ENCODE measurements at regions not wholly inside any gene's neighbourhood (a gene's known extent, or its start where the extent isn't known, plus 50 kb on each side); places are given as distances from the start of the nearest gene placed in this dataset.

- ChIA-PET POLR2A (interaction anchor here (1.0 to 1.5 kb wide), 2 partner anchors 132 to 180 kb away, joined by 3 to 4 read pairs; no protein-coding TSS in a partner anchor), CTCF (interaction anchor here (0.6 to 2.1 kb wide), 3 partner anchors 198 to 218 kb away, joined by 7 read pairs; no protein-coding TSS in a partner anchor)
- peak; percentile 37 for DNase-seq (ENCODE audit: low read depth, low spot score)
- no peaks in the 10 kb centered on the region for H3K27me3 ChIP-seq (ENCODE audit: control insufficient read depth, insufficient read depth, low read length)
- H3K27ac ChIP-seq (ENCODE audit: low read depth, low read length) = peak overlapping the region; percentile 72
- no peak for TF ChIP-seq CTCF (IDR thresholded peaks at IDR 0.05; ENCODE audit: low read depth, low read length)
- no peak overlapping the region for H3K4me3 ChIP-seq (ENCODE audit: low read depth, low read length)
- H3K9me3 ChIP-seq (ENCODE audit: control insufficient read depth, insufficient read depth, low read length) = no peaks in the 10 kb centered on the region; the same call in 1 of the 2 replicates
Measured at GRCh38 chr3:66618066-66618465, 117.2 kb upstream of the LRIG1 start.

- Histone ChIP-seq H3K4me3 (ENCODE audit: low read depth, low read length) (no peak overlapping the region), H3K27me3 (ENCODE audit: control insufficient read depth, insufficient read depth, low read length) (no peaks in the 10 kb centered on the region), H3K9me3 (ENCODE audit: control insufficient read depth, insufficient read depth, low read length) (no peaks in the 10 kb centered on the region; the same call in 1 of the 2 replicates), H3K27ac (ENCODE audit: low read depth, low read length) (no peak overlapping the region)
- no peak for TF ChIP-seq CTCF (IDR thresholded peaks at IDR 0.05; ENCODE audit: low read depth, low read length)
- ChIA-PET CTCF (no interaction called here), POLR2A (no interaction called here)
- DNase-seq (ENCODE audit: low read depth, low spot score) = no peak
Measured at GRCh38 chr3:66620296-66620695, 119.5 kb upstream of the LRIG1 start.

GRCh38 chr3:66622756-66623457, 122.1 kb upstream of the LRIG1 start:
- ChIA-PET POLR2A (no interaction called here), CTCF (no interaction called here)
- H3K4me3 ChIP-seq (ENCODE audit: low read depth, low read length) = no peak overlapping the region
- no peak for DNase-seq (ENCODE audit: low read depth, low spot score)
- no peaks in the 10 kb centered on the region; the same call in 1 of the 2 replicates for H3K9me3 ChIP-seq (ENCODE audit: control insufficient read depth, insufficient read depth, low read length)
- TF ChIP-seq CTCF (IDR thresholded peaks at IDR 0.05; ENCODE audit: low read depth, low read length) = no peak
- no peak overlapping the region for H3K27ac ChIP-seq (ENCODE audit: low read depth, low read length)
- no peaks in the 10 kb centered on the region for H3K27me3 ChIP-seq (ENCODE audit: control insufficient read depth, insufficient read depth, low read length)

GRCh38 chr3:66625505-66626216, 124.8 kb upstream of the LRIG1 start:
- DNase-seq (ENCODE audit: low read depth, low spot score) = no peak
- H3K27me3 ChIP-seq (ENCODE audit: control insufficient read depth, insufficient read depth, low read length) = no peaks in the 10 kb centered on the region
- H3K4me3 ChIP-seq (ENCODE audit: low read depth, low read length) = no peak overlapping the region
- CTCF ChIA-PET = interaction anchor here (0.6 kb wide), 1 partner anchor 128 kb away, joined by 4 read pairs; no protein-coding TSS in a partner anchor
- POLR2A ChIA-PET = interaction anchor here (1.0 kb wide), 1 partner anchor 144 kb away, joined by 3 read pairs; no protein-coding TSS in a partner anchor
- no peak overlapping the region for H3K27ac ChIP-seq (ENCODE audit: low read depth, low read length)
- no peak for TF ChIP-seq CTCF (IDR thresholded peaks at IDR 0.05; ENCODE audit: low read depth, low read length)
- H3K9me3 ChIP-seq (ENCODE audit: control insufficient read depth, insufficient read depth, low read length) = no peaks in the 10 kb centered on the region; the same call in 1 of the 2 replicates
